Heart right ventricle (tissue), 16 donors: ENCODE measurements at regions not wholly inside any gene's neighbourhood (a gene's known extent, or its start where the extent isn't known, plus 50 kb on each side); places are given as distances from the start of the nearest gene placed in this dataset.

ENCODE experiments used
- ATAC-seq, 8 donors: fragments of 200-7000 bp; cut with Tn5 transposase; one replicate each; pipeline ENCODE4 v1.9.1; 2020; ENCODE audit warnings: mild to moderate bottlenecking in 8 of 8, moderate library complexity in 8 of 8, moderate number of reproducible peaks in 1 of 8
- DNase-seq, 2 donors: peaks; one replicate each; pipeline ENCODE4 v3.0.0-alpha.2; 2020
- H3K27ac ChIP-seq, 10 donors: fragments of 200-600 bp; sonication (generic) in 2 of 10; one replicate each; pipeline versions ENCODE4 v1.5.0 to v1.8.0; 2020 to 2022; ENCODE audit warnings: mild to moderate bottlenecking in 3 of 10
- H3K27me3 ChIP-seq, 7 donors: fragments of 200-600 bp; one replicate each; pipeline ENCODE4 v1.8.0; 2021 to 2022; ENCODE audit warnings: mild to moderate bottlenecking in 2 of 7
- H3K36me3 ChIP-seq, 9 donors: fragments of 200-600 bp; sonication (generic) in 1 of 9; one replicate each; pipeline versions ENCODE4 v1.5.0 to v1.8.0; 2020 to 2022; ENCODE audit warnings: mild to moderate bottlenecking in 2 of 9
- H3K4me1 ChIP-seq, 9 donors: fragments of 200-600 bp; sonication (generic) in 1 of 9; one replicate each; pipeline versions ENCODE4 v1.5.0 to v1.8.0; 2020 to 2022; ENCODE audit warnings: mild to moderate bottlenecking in 4 of 9
- H3K4me3 ChIP-seq, 10 donors: fragments of 200-600 bp; sonication (generic) in 2 of 10; one replicate each; pipeline versions ENCODE4 v1.5.0 to v1.8.0; 2020 to 2022; ENCODE audit warnings: mild to moderate bottlenecking in 7 of 10, moderate library complexity in 2 of 10
- H3K9me3 ChIP-seq, 11 donors: fragments of 200-600 bp in 10 of 11; sonication (generic) in 2 of 11; one replicate each; pipeline versions ENCODE4 v1.5.0 to v1.8.0; 2013 to 2022; ENCODE audit warnings: mild to moderate bottlenecking in 2 of 11, control low read depth in 1 of 11, moderate library complexity in 1 of 11
- CTCF ChIP-seq, 9 donors: fragments of 200-600 bp; sonication (generic) in 2 of 9; IDR thresholded peaks; one replicate each; pipeline versions ENCODE4 v1.5.0 to v1.8.0; 2021 to 2022; ENCODE audit warnings: antibody characterized with exemption in 9 of 9, mild to moderate bottlenecking in 5 of 9, moderate library complexity in 1 of 9
- WGBS, 2 donors: extraction: QIAGEN DNeasy Blood & Tissue Kit; methylation state at CpG; one replicate each; pipeline ENCODE4 v1.1.7; 2013; ENCODE audit warnings: inconsistent platforms in 1 of 2; 5-methylcytosine and 5-hydroxymethylcytosine counted together
- intact Hi-C, 10 donors: fragments of 100-400 bp; cut with DNase I; formaldehyde crosslinking; loops; one replicate each; pipeline versions ENCODE4 v1.11.1 to v1.14.2; 2022
- donor health status: Arrhythmogenic right ventricular cardiomyopathy.
- donor health status: ischemic (EF 13 %, LVEDD 7.1; RV severe dilation, severe dysfunction).
- donor health status: healthy with polysubstance abuse.
- donor health status: DM: no; HTN: yes; CAD: no.
- donor health status: DM: no; HTN: no; CAD: no.
- donor health status: ischemic (EF 25% LVEDD 6.9; RV normal size, moderate dysfunction).
- donor health status: ischemic (EF 25% LVEDD 5.7; RV mildly dilated, moderate dysfunction).
- donor health status: healthy.
- donor health status: DM: yes; HTN: yes; CAD: no.
- donor health status: Ischemic cardiomyopathy.
- donor health status: ischemic (EF 35%, LVEDD 5.7; RV mildly dilated, moderate dysfunction).
- donor health status: nonischemic (EF 11% LVEDD 7.7; RV severe dilation, severe dysfunction).
- donor health status: DM: yes; HTN: yes; CAD: no.
- donor health status: PGD.
- donor health status: ischemic (EF 29% LVEDD 5.4; RV normal size, mild dysfunction).
- donor health status: nonischemic (EF 23%, LVEDD 6.1; RV moderate dilation, normal function).

- H3K4me1 ChIP-seq = peaks cover 0 to 15% (median 5%) of the 10 kb centered on the region in 9 donors
- WGBS, 2 donors = 85 to 96% methylated on average over 8 of the region's 8 CpGs
- no peaks in the 10 kb centered on the region for H3K27me3 ChIP-seq
- ATAC-seq (no peak), DNase-seq (no peak)
- no peaks in the 10 kb centered on the region for H3K36me3 ChIP-seq
- no peak for TF ChIP-seq CTCF (IDR thresholded peaks at IDR 0.05)
- peaks cover 0 to 17% (median 0%) of the 10 kb centered on the region in 11 donors for H3K9me3 ChIP-seq
- no peak overlapping the region for H3K27ac ChIP-seq
- intact Hi-C loops = no loop called here
- H3K4me3 ChIP-seq = no peak overlapping the region
Measured at GRCh38 chr10:21405981-21406380, 119.5 kb downstream of the SKIDA1 start.

DNA sequence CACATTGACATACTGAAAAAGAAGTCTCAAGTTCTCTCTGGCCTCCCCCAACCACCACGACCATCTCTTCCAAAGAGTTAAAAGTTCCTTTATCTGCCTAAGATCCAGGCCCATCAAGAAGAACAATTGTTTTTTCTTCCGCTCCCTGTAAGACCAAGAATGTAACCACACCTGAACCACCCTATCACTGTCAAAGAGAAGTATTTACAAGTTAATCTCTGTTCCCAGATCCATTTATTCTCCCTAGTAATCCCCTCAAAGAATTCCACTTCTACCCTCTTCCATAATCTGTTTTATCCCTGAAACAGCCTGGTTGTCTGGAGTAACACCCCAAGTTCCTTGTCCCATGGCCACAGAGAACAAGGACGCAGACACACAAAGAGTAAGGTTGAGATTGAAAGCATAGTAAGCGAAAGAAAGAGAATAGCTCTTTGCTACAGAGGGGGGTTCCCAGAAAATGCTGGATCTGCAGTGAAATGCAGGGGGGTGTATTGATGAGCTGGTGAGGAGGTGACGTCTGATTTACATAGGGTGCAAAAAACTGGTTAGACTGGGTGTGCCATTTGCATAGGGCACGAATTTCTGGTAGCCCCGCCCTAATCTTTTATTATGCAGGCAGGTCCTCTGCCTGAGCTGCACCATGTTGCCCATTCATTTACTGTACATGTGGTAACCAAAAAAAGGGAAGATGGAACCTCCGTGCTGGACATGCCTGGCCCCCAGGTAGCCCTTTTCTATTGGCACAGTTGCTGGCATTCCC, 122.0 kb downstream of the SKIDA1 start:
- H3K9me3 ChIP-seq = peaks cover 0 to 17% (median 0%) of the 10 kb centered on the region in 11 donors
- H3K27ac ChIP-seq = no peak overlapping the region
- no peak for DNase-seq
- no peak overlapping the region for H3K4me3 ChIP-seq
- TF ChIP-seq CTCF (IDR thresholded peaks at IDR 0.05) = no peak
- 90 to 94% methylated on average over 8 of the region's 8 CpGs for WGBS, 2 donors
- no peaks in the 10 kb centered on the region for H3K27me3 ChIP-seq
- H3K36me3 ChIP-seq = no peaks in the 10 kb centered on the region
- peaks cover 0 to 26% (median 5%) of the 10 kb centered on the region in 9 donors for H3K4me1 ChIP-seq
- no peak for ATAC-seq
- intact Hi-C loops = no loop called here

GRCh38 chr10:21402606-21403083, 122.8 kb downstream of the SKIDA1 start:
- Histone ChIP-seq H3K27me3 (no peaks in the 10 kb centered on the region), H3K9me3 (peaks cover 0 to 16% (median 0%) of the 10 kb centered on the region in 11 donors), H3K4me3 (no peak overlapping the region), H3K36me3 (no peaks in the 10 kb centered on the region), H3K27ac (no peak overlapping the region), H3K4me1 (peaks cover 0 to 26% (median 5%) of the 10 kb centered on the region in 9 donors)
- WGBS, 2 donors = 52 to 53% methylated on average over 4 of the region's 4 CpGs
- ATAC-seq (peak in 5 of 8 donors; percentile 46 to 70 (median 59)), DNase-seq (peak; percentile 13 to 28)
- TF ChIP-seq CTCF (IDR thresholded peaks at IDR 0.05) = no peak
- intact Hi-C loops = no loop called here

- Histone ChIP-seq H3K27ac (no peak overlapping the region), H3K27me3 (no peaks in the 10 kb centered on the region), H3K4me1 (peaks cover 0 to 26% (median 5%) of the 10 kb centered on the region in 9 donors), H3K4me3 (no peak overlapping the region), H3K36me3 (no peaks in the 10 kb centered on the region), H3K9me3 (peaks cover 0 to 12% (median 0%) of the 10 kb centered on the region in 11 donors)
- 93 to 98% methylated on average over 2 of the region's 2 CpGs for WGBS, 2 donors
- no peak for DNase-seq
- intact Hi-C loops = no loop called here
- ATAC-seq = no peak
- TF ChIP-seq CTCF (IDR thresholded peaks at IDR 0.05) = no peak
Measured at GRCh38 chr10:21401196-21401595, 124.3 kb downstream of the SKIDA1 start.
